GM18858 (cell line): ENCODE measurements at regions not wholly inside any gene's neighbourhood (a gene's known extent, or its start where the extent isn't known, plus 50 kb on each side); places are given as distances from the start of the nearest gene placed in this dataset.

Source experiments
- ATAC-seq: cut with Tn5 transposase; IDR thresholded peaks from one replicate; pipeline ENCODE4 v1.9.1; 2021; ENCODE audit not compliant: unreplicated experiment

DNA sequence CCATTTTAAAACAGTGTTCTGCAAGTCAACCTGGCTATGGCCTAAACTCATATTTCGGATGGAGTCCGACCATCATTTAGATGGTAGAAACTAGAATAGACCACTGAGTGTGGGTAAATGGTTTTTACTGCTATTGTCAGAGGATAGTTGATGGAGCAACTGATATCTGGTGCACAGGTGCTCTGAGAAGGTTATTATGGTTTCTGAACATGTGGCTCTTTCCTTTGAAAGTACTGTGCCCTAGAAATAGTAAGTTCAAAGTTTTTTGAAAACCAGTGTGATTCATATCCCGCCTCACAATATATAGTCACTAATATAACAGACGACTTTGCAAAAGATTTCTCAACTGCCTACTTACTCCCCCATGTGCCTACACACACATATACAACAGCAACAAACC lies 64.4 kb upstream of the BTG1 start:
- no peak for ATAC-seq

DNA sequence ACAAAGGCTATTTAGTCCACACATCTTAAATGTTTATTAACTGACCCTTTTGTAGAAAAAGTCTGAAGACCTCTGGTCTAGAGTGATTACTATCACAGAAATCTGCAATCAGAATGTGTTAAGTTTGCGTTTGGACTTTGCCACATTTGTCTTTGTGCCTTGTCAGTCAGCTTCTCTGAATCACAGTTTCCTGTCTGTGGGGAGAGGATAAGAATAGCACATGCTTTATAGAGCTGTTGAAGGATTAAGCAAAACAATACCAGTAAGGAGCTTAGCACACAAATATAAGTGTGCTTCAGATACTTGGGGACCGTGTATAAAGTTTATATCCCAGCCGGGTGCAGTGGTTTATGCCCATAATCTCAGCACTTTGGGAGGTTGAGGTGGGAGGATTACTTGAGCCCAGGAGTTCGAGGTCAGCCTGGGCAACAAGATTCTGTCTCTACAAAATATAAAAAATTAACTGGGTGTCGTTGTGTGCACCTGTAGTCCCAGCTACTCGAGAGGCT lies 63.0 kb upstream of the BTG1 start:
- ATAC-seq, result peak; percentile 68

DNA sequence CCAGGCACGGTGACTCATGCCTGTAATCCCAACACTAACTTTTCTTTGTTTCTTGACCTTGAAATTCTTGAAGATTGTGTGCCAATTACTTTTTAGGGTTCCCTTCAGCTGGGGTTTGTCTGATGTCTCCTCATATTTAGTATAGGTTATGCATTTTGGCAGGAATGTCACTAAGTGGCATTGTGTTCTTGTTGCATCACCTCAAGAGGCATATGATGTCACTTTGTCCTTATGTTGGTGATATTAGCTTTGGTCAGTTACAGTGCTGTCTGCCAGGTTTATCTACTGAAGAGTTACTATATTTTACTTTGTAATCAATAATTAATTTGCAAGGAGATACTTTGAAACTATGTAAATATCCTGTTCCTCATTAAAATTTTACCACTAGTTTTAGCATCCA lies 61.0 kb upstream of the BTG1 start:
- ATAC-seq, result no peak

DNA sequence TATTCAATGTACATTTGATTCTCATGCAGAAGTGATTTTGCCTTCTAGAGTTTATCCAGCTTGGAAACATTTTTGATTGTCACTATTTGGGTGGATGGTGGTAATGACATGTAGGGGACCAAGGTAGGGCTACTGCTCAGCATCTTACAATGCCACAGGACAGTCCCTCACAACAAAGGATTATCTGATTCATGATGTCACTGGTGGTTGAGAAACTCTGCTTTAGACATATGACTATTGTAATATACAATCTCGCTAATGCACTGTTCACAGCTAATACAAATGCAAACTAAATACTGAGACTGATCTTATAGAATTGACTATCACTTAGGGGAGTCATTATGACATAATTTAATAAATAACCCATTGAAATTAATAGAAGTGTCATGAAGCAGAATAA lies 60.4 kb upstream of the BTG1 start:
- no peak for ATAC-seq

DNA sequence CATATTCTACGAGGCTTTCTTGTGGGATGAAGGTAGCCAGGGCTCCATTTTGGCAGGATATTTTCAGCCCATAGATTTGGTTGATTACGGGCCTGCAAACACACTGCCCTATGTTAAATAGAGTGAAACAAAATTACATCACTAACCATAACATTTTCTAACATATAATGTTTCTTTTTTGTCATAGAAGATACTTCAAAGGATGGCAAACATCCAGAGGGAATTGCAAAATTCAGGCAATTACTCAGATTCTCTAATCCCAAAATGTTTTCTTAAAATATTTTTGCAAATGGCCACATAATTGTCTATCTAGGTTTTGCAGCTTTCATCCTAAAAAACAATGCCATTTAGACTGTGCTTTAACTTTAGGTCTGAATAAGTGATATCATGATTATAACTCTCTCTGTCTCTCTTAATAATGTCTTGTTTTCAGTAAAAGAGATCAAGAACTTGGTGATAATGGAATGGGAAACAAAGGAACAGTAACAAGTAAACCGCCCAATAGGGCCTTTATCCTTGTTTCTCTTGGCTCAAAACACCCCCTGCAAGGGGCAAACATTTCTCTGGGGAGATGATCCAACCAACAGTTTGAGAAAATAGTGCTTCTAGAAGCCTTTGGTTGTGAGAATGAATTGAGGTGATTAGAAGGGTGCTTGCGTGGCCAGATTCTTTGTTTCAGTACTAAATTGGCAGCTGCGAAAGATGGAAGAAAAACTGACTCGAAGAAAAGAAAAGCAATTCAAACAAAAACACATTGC lies 54.4 kb upstream of the BTG1 start:
- no peak for ATAC-seq

DNA sequence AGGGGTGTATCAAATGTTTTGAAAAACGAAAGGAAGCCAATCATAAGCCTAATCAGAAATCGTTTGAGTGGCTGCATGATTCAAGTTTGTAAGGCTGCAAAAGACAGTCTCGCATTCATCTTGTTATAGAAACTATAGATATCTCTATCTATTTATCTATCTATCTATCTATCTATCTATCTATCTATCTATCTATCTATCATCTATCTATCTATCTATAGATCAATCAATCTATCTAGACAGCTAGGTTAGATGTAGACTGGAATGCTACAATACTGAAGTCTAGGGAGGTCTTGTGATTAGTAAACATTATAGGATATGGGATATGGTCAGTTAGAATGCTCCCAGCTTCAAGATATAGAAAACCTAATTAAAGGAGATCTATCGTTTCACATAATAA lies 52.2 kb upstream of the BTG1 start:
- ATAC-seq, result no peak

DNA sequence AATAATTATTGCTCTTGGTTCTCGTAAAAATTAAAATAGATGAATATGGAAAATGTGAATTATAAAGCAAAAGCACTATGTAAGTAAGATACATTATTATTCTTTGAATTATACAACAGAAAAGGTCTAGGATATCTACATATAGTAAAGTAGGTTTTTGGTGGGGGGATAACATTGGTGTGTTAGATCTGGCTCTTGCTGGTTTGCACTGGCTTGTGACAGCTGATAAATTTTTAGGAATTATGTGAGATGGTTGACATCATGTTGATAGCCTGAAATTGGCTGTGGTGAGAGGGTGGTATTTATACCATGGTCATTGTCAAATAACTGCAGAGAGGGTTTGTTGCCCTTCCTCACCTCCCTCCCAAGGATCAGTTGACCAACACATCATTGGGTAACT lies 50.7 kb upstream of the BTG1 start:
- ATAC-seq, result no peak
